K562 (cell line): ENCODE measurements at regions not wholly inside any gene's neighbourhood (a gene's known extent, or its start where the extent isn't known, plus 50 kb on each side); places are given as distances from the start of the nearest gene placed in this dataset.

Experiments used
- ATAC-seq: fragments of 200-7000 bp; cut with Tn5 transposase; 3 replicates; pipeline ENCODE4 v1.9.1; 2020; ENCODE audit warnings: moderate library complexity
- BruUV-seq: library from RNA; stranded (reverse); fragments of 400-500 nt; replicated peaks from 2 replicates; lab custom pipeline; 2021; lab: Mats Ljungman, UMichigan
- CTCF ChIA-PET: fragments of 300-600 bp; formaldehyde crosslinking; extraction: SDS; loops from one replicate; lab custom pipeline; 2021; ENCODE audit warnings: low intra/inter-chr PET ratio; lab: Yijun Ruan, JAX
- POLR2A ChIA-PET: fragments of 300-600, 350-650 bp; sonication (Branson Sonifier 250); formaldehyde crosslinking; extraction: SDS; loops from one replicate; lab custom pipeline; 2021; ENCODE audit warnings: antibody characterized with exemption, inconsistent platforms; lab: Yijun Ruan, JAX
- DNase-seq, 4 experiments: peaks; one replicate each; pipeline versions ENCODE4 v3.0.0 to v3.0.0-alpha.2; 2011 to 2018; ENCODE audit warnings: low spot score in 3 of 4, mixed read lengths in 3 of 4; ENCODE audit errors: extremely low read depth in 1 of 4
- FAIRE-seq: peaks from 2 replicates; lab custom pipeline; 2011; peaks lifted over from hg19 to GRCh38; lab: Jason Lieb, UNC
- H2AFZ ChIP-seq: 2 replicates; pipeline ENCODE4 v1.6.0; 2011; ENCODE audit warnings: low read depth, low read length, control low read depth, inconsistent platforms
- H3K27ac ChIP-seq: fragments of 200-600 bp; 3 replicates; pipeline ENCODE4 v1.8.0; 2011; ENCODE audit warnings: low read depth, mild to moderate bottlenecking, control low read depth, inconsistent platforms, low read length, moderate library complexity, mixed read lengths; ENCODE audit errors: extremely low read depth
- H3K27me3 ChIP-seq, 2 experiments: fragments of 300-600 bp in 1 of 2; 2 replicates in 1 of 2; 3 replicates in 1 of 2; pipeline versions ENCODE4 v1.6.0 to v1.8.0; 2011; ENCODE audit warnings: inconsistent platforms in 2 of 2, low read length in 2 of 2, mild to moderate bottlenecking in 1 of 2, mixed read lengths in 1 of 2, moderate library complexity in 1 of 2; ENCODE audit not compliant: control insufficient read depth in 2 of 2, insufficient read depth in 2 of 2
- H3K36me3 ChIP-seq: fragments of 300-600 bp; 3 replicates; pipeline ENCODE4 v1.8.0; 2011; ENCODE audit warnings: mild to moderate bottlenecking, low read length, inconsistent platforms; ENCODE audit not compliant: control insufficient read depth, insufficient read depth
- H3K4me1 ChIP-seq, 2 experiments: fragments of 200-600 bp in 1 of 2; replicated peaks in 1 of 2; 2 replicates in 1 of 2; 3 replicates in 1 of 2; pipeline versions ENCODE4 v1.5.1 to v1.8.0; 2011; ENCODE audit warnings: inconsistent platforms in 2 of 2, low read length in 2 of 2, mild to moderate bottlenecking in 1 of 2, mixed read lengths in 1 of 2, moderate library complexity in 1 of 2; ENCODE audit not compliant: control insufficient read depth in 2 of 2, insufficient read depth in 2 of 2
- H3K4me2 ChIP-seq: 2 replicates; pipeline ENCODE4 v1.6.1; 2011; ENCODE audit warnings: low read length, control low read depth, inconsistent platforms, mixed read lengths; ENCODE audit not compliant: insufficient read depth
- H3K4me3 ChIP-seq: fragments of 200-600 bp; sonication (generic), shearing (Covaris generic); 2 replicates; pipeline ENCODE4 v1.5.1; 2016; ENCODE audit warnings: control low read depth, inconsistent platforms
- H3K79me2 ChIP-seq: fragments of 200-600 bp; 3 replicates; pipeline ENCODE4 v1.8.0; 2011; ENCODE audit warnings: low read length, inconsistent platforms; ENCODE audit not compliant: control insufficient read depth, insufficient read depth
- H3K9ac ChIP-seq, 2 experiments: 2 replicates each; pipeline versions ENCODE4 v1.6.0 to v1.6.1; 2011; ENCODE audit warnings: low read depth in 2 of 2, low read length in 2 of 2, control low read depth in 1 of 2, inconsistent platforms in 1 of 2, mild to moderate bottlenecking in 1 of 2, mixed read lengths in 1 of 2; ENCODE audit not compliant: insufficient read depth in 1 of 2
- H3K9me1 ChIP-seq: one replicate; pipeline ENCODE4 v1.6.0; 2011; ENCODE audit warnings: inconsistent platforms, mild to moderate bottlenecking, low read length, moderate library complexity; ENCODE audit not compliant: control insufficient read depth, insufficient read depth
- H3K9me3 ChIP-seq: replicated peaks from 2 replicates; pipeline ENCODE4 v1.5.1; 2011; ENCODE audit warnings: low read depth, low read length, inconsistent platforms; ENCODE audit not compliant: control insufficient read depth, insufficient read depth
- H4K20me1 ChIP-seq: replicated peaks from 2 replicates; pipeline ENCODE4 v1.6.1; 2011; ENCODE audit warnings: low read length, inconsistent platforms, mixed read lengths; ENCODE audit not compliant: control insufficient read depth, insufficient read depth
- ARID4B ChIP-seq: sonication (generic); formaldehyde crosslinking; IDR thresholded peaks from 2 replicates; pipeline ENCODE4 v1.8.0; 2022; ENCODE audit warnings: mild to moderate bottlenecking, missing genetic modification reagents
- ELF2 ChIP-seq: fragments of 250-450 bp; sonication (Bioruptor Pico); IDR thresholded peaks from 2 replicates; pipeline ENCODE4 v1.5.0; 2021; ENCODE audit warnings: mild to moderate bottlenecking
- MYBL2 ChIP-seq, 2 experiments: fragments of 450-650 bp in 1 of 2; sonication (generic) in 1 of 2; formaldehyde crosslinking in 1 of 2; IDR thresholded peaks; 2 replicates each; pipeline versions ENCODE4 v1.6.1 to v1.8.1; 2017 to 2022; ENCODE audit warnings: borderline replicate concordance in 1 of 2, inconsistent platforms in 1 of 2, low read depth in 1 of 2, mild to moderate bottlenecking in 1 of 2, missing genetic modification reagents in 1 of 2, moderate library complexity in 1 of 2
- POLR2B ChIP-seq: fragments of 450-650 bp; IDR thresholded peaks from 2 replicates; pipeline ENCODE4 v1.6.1; 2018; ENCODE audit warnings: low read depth; ENCODE audit not compliant: partially characterized antibody
- SMAD1 ChIP-seq: fragments of 150-350 bp; IDR thresholded peaks from 2 replicates; pipeline ENCODE4 v1.6.1; 2014; ENCODE audit warnings: low read length, low read depth; ENCODE audit not compliant: partially characterized antibody
- ZNF696 ChIP-seq: fragments of 250-450 bp; sonication (Bioruptor Pico); conservative IDR thresholded peaks from 2 replicates; pipeline ENCODE4 v1.4.0; 2020; ENCODE audit warnings: mild to moderate bottlenecking, moderate library complexity
- WGBS: fragments of 100-300 bp; shearing (Covaris generic); methylation state at CpG from one replicate; pipeline ENCODE4 v1.1.6; 2016; ENCODE audit warnings: low coverage, mixed read lengths; ENCODE audit not compliant: insufficient coverage; ENCODE audit errors: missing lambda C conversion rate; 5-methylcytosine and 5-hydroxymethylcytosine counted together
- in situ Hi-C: fragments of 300-500 bp; cut with MboI; formaldehyde crosslinking; loops from 4 replicates; pipeline ENCODE4 v1.15.0; 2018; ENCODE audit warnings: inconsistent platforms, mixed read lengths
- intact Hi-C: fragments of 100-400 bp; cut with micrococcal nuclease; formaldehyde crosslinking; loops from 2 replicates; pipeline ENCODE4 v1.14.2; 2022

- WGBS = 0% methylated on average over 6 of the region's 6 CpGs
- CTCF ChIA-PET = no interaction called here
- FAIRE-seq = no peak
Measured at GRCh38 chr4:64670647-64671046, 261.4 kb upstream of the TECRL start.

More at GRCh38 chr4:64670647-64671046, 261.4 kb upstream of the TECRL start:
- no peak overlapping the region for H3K4me3 ChIP-seq
- in situ Hi-C loops = no loop called here
- H2AFZ ChIP-seq = no peak overlapping the region
- no peaks in the 10 kb centered on the region for H3K36me3 ChIP-seq
- no peak overlapping the region for H3K9ac ChIP-seq
- H3K27ac ChIP-seq = no peak overlapping the region
- H3K9me3 ChIP-seq = no peaks in the 10 kb centered on the region
- ATAC-seq = no peak
- TF ChIP-seq MYBL2 (IDR thresholded peaks at IDR 0.05; ENCODE audit: low read depth) (no peak), MYBL2 (CRISPR knock-in tag; IDR thresholded peaks at IDR 0.05; ENCODE audit: borderline replicate concordance) (no peak), ELF2 (no peak), ARID4B (CRISPR knock-in tag) (no peak), POLR2B (no peak), SMAD1 (no peak), ZNF696 (CRISPR knock-in tag) (no peak)
- H3K27me3 ChIP-seq = no peaks in the 10 kb centered on the region
- DNase-seq = no peak
- no peaks in the 10 kb centered on the region for H3K9me1 ChIP-seq
- no peaks in the 10 kb centered on the region for H3K79me2 ChIP-seq
- POLR2A ChIA-PET = no interaction called here
- no peak overlapping the region for H3K4me2 ChIP-seq
- intact Hi-C loops = no loop called here
- BruUV-seq = no TSS peak
- no peaks in the 10 kb centered on the region for H4K20me1 ChIP-seq
- no peaks in the 10 kb centered on the region for H3K4me1 ChIP-seq
